ENCODE measurements at regions not wholly inside any gene's neighbourhood (a gene's known extent, or its start where the extent isn't known, plus 50 kb on each side); places are given as distances from the start of the nearest gene placed in this dataset.

- TF ChIP-seq CTCF (conservative IDR thresholded peaks at IDR 0.05) = no peak
- TF ChIP-seq ZFX (IDR thresholded peaks at IDR 0.05) = no peak
Observed at GRCh38 chr2:235224410-235224809, 269.4 kb upstream of the AGAP1 start.
